GM23248 (cell line): ENCODE measurements at regions not wholly inside any gene's neighbourhood (a gene's known extent, or its start where the extent isn't known, plus 50 kb on each side); places are given as distances from the start of the nearest gene placed in this dataset.

Experiments used
- EZH2 ChIP-seq: fragments of 200-600 bp; sonication (generic); IDR thresholded peaks from 2 replicates; pipeline ENCODE4 v1.6.1; 2018; ENCODE audit warnings: antibody characterized with exemption, mild to moderate bottlenecking; ENCODE audit not compliant: insufficient read depth, poor library complexity, severe bottlenecking
- EZH2phosphoT487 ChIP-seq: fragments of 200-600 bp; sonication (generic); IDR thresholded peaks from 2 replicates; pipeline ENCODE4 v1.6.1; 2018; ENCODE audit warnings: antibody characterized with exemption, moderate library complexity, mild to moderate bottlenecking, low read depth; ENCODE audit not compliant: insufficient read depth

- TF ChIP-seq EZH2 (no peak), EZH2phosphoT487 (no peak)
Measured at GRCh38 chr1:87781554-87781953, 452.9 kb downstream of the LMO4 start.
